ENCODE measurements at regions not wholly inside any gene's neighbourhood (a gene's known extent, or its start where the extent isn't known, plus 50 kb on each side); places are given as distances from the start of the nearest gene placed in this dataset.

DNA sequence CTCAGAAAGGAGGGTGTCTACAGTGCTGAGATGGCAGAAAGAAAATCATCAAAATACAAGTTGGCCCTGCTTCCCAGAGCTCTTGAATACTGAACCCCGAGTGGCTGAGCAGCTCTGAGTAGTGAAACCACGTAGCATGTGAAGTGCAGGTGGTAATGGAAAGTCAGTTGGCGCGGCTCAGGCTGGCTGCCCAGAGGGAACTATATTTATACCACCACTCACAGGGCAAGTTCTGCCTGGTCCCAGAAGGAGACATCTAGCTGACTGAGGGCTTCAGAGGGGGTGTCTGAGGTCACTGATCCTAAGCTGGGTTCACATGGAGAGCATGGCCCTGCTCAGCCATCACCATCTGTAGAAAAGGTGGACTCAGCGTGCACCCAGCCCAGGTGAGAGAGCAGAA, 129.6 kb upstream of the AGBL1 start:
- Mint-ChIP-seq H3K27me3 (ENCODE audit: insufficient read depth, unreplicated experiment) (no peaks in the 10 kb centered on the region), H3K4me3 (ENCODE audit: unreplicated experiment) (no peak overlapping the region), H3K36me3 (ENCODE audit: insufficient read depth, unreplicated experiment) (no peaks in the 10 kb centered on the region), H3K9me3 (ENCODE audit: unreplicated experiment) (no peaks in the 10 kb centered on the region), H3K4me1 (ENCODE audit: insufficient read depth, unreplicated experiment) (no peaks in the 10 kb centered on the region), H3K27ac (ENCODE audit: low read depth, unreplicated experiment) (no peak overlapping the region)
- ChIA-PET POLR2A (no interaction called here), CTCF (interaction anchor here (0.9 to 1.2 kb wide), 2 partner anchors 10 to 139 kb away, joined by 3 to 6 read pairs; no protein-coding TSS in a partner anchor)
- TF ChIP-seq, protein P1, sequence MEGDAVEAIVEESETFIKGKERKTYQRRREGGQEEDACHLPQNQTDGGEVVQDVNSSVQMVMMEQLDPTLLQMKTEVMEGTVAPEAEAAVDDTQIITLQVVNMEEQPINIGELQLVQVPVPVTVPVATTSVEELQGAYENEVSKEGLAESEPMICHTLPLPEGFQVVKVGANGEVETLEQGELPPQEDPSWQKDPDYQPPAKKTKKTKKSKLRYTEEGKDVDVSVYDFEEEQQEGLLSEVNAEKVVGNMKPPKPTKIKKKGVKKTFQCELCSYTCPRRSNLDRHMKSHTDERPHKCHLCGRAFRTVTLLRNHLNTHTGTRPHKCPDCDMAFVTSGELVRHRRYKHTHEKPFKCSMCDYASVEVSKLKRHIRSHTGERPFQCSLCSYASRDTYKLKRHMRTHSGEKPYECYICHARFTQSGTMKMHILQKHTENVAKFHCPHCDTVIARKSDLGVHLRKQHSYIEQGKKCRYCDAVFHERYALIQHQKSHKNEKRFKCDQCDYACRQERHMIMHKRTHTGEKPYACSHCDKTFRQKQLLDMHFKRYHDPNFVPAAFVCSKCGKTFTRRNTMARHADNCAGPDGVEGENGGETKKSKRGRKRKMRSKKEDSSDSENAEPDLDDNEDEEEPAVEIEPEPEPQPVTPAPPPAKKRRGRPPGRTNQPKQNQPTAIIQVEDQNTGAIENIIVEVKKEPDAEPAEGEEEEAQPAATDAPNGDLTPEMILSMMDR (IDR thresholded peaks at IDR 0.05; ENCODE audit: unreplicated experiment): no peak
- BruUV-seq (replicated peaks): no TSS peak
- intact Hi-C loops (cut with micrococcal nuclease): no loop called here
- no peak for DNase-seq (ENCODE audit: unreplicated experiment)

DNA sequence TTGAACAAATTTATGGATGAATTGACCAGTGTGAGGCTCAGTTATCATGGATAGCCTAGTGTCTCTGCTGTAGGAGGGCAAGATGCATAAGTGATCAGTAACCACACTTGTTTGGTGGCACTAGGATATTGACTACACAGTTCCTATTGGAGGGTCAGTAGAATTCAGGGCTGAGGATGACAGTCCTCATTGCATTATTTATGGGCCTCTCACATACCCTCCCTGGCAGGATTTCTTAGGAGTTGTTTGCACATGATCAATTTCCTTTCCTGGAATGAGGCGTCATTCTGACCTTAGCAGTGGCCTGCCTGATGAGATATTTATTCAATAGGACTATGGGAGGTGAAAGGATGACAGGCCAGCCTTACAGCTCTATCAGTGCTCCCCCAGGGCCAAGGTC, 125.1 kb upstream of the AGBL1 start:
- Mint-ChIP-seq H3K4me3 (ENCODE audit: unreplicated experiment) (no peak overlapping the region), H3K27ac (ENCODE audit: low read depth, unreplicated experiment) (no peak overlapping the region), H3K27me3 (ENCODE audit: insufficient read depth, unreplicated experiment) (peaks cover 6% of the 10 kb centered on the region), H3K36me3 (ENCODE audit: insufficient read depth, unreplicated experiment) (no peaks in the 10 kb centered on the region), H3K9me3 (ENCODE audit: unreplicated experiment) (no peaks in the 10 kb centered on the region), H3K4me1 (ENCODE audit: insufficient read depth, unreplicated experiment) (no peaks in the 10 kb centered on the region)
- ChIA-PET CTCF (no interaction called here), POLR2A (interaction anchor here (0.8 kb wide), 1 partner anchor 249 kb away, joined by 3 read pairs; no protein-coding TSS in a partner anchor)
- BruUV-seq (replicated peaks): no TSS peak
- DNase-seq (ENCODE audit: unreplicated experiment): no peak
- intact Hi-C loops (cut with micrococcal nuclease): no loop called here
- TF ChIP-seq, protein P1 (IDR thresholded peaks at IDR 0.05; ENCODE audit: unreplicated experiment): no peak

DNA sequence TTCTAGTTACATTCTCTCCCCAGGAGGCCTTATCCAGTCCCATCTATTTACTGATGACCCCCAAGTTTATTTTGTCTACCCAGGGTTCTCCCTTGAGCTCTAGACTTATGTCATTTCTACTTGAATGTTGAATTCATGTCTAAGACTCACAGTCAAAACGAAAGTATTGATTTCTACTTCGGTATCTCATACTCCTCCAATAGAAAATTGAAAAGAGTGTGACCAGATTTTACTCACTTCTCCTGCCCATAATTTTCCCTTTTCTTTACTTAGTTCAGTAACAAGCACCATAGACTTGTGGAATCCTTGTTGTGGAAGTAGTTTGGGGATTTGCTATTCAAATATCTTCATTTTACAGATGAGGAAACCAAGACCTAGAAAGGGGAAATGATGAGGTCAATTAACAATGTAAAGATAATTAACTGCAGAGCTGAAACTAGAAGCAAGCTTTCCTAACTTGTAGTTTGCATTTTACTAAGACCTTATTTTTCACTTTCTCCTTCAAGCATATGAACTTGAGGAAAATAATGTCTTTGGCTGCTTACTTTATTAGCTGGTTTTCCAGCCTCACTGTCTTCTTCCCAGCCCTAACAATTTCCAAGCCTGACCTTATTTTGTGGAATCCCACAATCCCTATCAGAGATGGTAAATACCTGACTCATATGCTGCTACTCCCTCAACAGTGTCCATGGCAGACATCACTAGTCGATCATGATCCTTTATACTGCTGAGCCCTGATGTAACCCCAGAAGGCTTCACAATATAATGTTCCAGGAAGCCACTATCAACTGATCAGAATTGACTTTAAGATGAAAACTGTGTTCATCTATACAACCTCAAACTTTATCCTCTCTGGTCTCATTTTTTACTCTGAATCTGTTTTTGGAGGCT, 123.9 kb upstream of the AGBL1 start:
- CTCF ChIA-PET: interaction anchor here (0.5 to 0.7 kb wide), 2 partner anchors 16 to 46 kb away, joined by 3 read pairs; no protein-coding TSS in a partner anchor
- Mint-ChIP-seq H3K4me1 (ENCODE audit: insufficient read depth, unreplicated experiment) (no peaks in the 10 kb centered on the region), H3K27ac (ENCODE audit: low read depth, unreplicated experiment) (no peak overlapping the region), H3K36me3 (ENCODE audit: insufficient read depth, unreplicated experiment) (no peaks in the 10 kb centered on the region), H3K9me3 (ENCODE audit: unreplicated experiment) (no peaks in the 10 kb centered on the region), H3K4me3 (ENCODE audit: unreplicated experiment) (no peak overlapping the region), H3K27me3 (ENCODE audit: insufficient read depth, unreplicated experiment) (peaks cover 16% of the 10 kb centered on the region)
- intact Hi-C loops (cut with micrococcal nuclease): no loop called here
- TF ChIP-seq, protein P1 (IDR thresholded peaks at IDR 0.05; ENCODE audit: unreplicated experiment): no peak
- no TSS peak for BruUV-seq (replicated peaks)
- no peak for DNase-seq (ENCODE audit: unreplicated experiment)
- POLR2A ChIA-PET: interaction anchor here (0.8 kb wide), 1 partner anchor 248 kb away, joined by 3 read pairs; no protein-coding TSS in a partner anchor

DNA sequence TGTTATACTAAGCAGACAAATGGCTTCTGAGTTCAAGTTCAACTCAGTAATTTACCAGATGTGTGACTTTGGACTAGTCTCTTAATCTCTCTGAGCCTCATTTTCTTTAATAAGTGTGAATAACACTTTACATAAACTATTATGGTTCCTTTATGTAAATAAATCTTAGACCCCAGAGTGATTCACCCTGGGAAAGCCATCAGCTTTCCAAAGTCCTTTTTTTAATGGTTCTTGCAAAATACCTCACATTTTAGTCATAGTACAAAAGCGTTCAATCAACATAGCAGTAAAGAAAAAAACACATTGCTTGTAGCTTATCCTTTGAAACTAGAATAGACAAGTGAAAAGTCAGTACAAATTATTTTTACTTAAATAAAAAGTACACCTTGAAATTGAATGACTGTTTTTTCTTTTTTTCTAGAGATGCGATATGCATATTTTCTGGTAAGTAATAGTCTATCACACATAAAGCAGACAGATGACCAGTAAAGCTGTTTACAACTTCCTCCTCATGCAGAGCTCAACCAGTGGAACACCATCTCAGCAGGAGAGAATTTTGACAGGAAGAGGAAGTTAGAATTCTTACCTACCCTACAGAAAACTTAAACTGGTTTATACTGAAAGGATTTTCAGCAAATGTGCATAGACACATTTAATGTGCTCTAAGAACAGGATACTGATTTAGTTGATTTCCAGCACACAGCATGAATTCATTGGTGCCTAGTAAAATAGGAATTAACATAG, 123.0 kb upstream of the AGBL1 start:
- intact Hi-C loops (cut with micrococcal nuclease): no loop called here
- Mint-ChIP-seq H3K27me3 (ENCODE audit: insufficient read depth, unreplicated experiment) (peaks cover 16% of the 10 kb centered on the region), H3K4me3 (ENCODE audit: unreplicated experiment) (no peak overlapping the region), H3K9me3 (ENCODE audit: unreplicated experiment) (no peaks in the 10 kb centered on the region), H3K27ac (ENCODE audit: low read depth, unreplicated experiment) (no peak overlapping the region), H3K36me3 (ENCODE audit: insufficient read depth, unreplicated experiment) (no peaks in the 10 kb centered on the region), H3K4me1 (ENCODE audit: insufficient read depth, unreplicated experiment) (no peaks in the 10 kb centered on the region)
- ChIA-PET CTCF (interaction anchor here (0.7 kb wide), 1 partner anchor 47 kb away, joined by 3 read pairs; no protein-coding TSS in a partner anchor), POLR2A (no interaction called here)
- TF ChIP-seq, protein P1 (IDR thresholded peaks at IDR 0.05; ENCODE audit: unreplicated experiment): no peak
- peak; percentile 17 for DNase-seq (ENCODE audit: unreplicated experiment)
- no TSS peak for BruUV-seq (replicated peaks)

Measured in MCF 10A (cell line).